ENCODE measurements at regions not wholly inside any gene's neighbourhood (a gene's known extent, or its start where the extent isn't known, plus 50 kb on each side); places are given as distances from the start of the nearest gene placed in this dataset.

DNA sequence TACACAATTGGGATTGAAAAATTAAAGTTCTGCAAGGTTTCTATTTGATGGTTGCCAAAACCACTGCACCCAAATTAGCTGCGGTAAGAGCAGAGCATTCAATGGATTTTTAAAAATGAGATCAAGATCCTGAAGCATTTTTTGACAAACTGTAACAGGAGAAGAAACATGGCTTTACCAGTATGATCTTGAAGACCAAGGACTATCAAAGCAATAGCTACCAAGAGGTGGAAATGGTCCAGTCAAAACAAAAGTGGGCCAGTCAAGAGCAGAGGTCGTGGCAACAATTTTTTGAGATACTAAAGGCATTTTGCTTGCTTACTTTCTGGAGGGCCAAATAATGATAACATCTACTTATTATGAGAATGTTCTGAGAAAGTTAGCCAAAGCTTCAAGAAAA, 186.8 kb downstream of the RDH14 start:
- TF ChIP-seq CTCF (IDR thresholded peaks at IDR 0.05; ENCODE audit: borderline replicate concordance, control extremely low read depth, extremely low read depth, insufficient read depth, missing control alignments), result no peak
- no peak for DNase-seq (ENCODE audit: low spot score)
- in situ Hi-C loops (cut with MboI; ENCODE audit: low sequenced_read_pairs, unreplicated experiment), result no loop called here

DNA sequence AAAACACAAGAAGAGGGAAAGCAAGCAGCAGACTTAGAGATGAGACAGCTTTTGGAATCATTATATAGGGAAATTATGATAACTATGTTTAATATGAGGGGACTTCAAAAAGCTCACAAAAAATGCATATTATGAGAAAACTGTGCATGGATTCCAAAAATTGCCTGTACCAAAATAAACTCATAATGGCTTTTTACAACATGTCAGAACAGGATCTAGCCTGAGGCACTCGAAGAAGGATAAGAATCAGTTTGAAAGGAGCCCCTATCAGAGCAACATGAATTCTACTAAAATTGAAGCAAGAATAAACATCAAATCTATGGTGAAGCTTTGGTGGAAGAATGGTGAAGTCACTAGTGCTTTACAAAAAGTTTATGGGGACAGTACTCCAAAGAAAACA, 187.4 kb downstream of the RDH14 start:
- no peak for TF ChIP-seq CTCF (IDR thresholded peaks at IDR 0.05; ENCODE audit: borderline replicate concordance, control extremely low read depth, extremely low read depth, insufficient read depth, missing control alignments)
- in situ Hi-C loops (cut with MboI; ENCODE audit: low sequenced_read_pairs, unreplicated experiment), result no loop called here

GRCh38 chr2:18372641-18373040, 187.8 kb downstream of the RDH14 start:
- in situ Hi-C loops (cut with MboI; ENCODE audit: low sequenced_read_pairs, unreplicated experiment), result no loop called here
- TF ChIP-seq CTCF (IDR thresholded peaks at IDR 0.05; ENCODE audit: borderline replicate concordance, control extremely low read depth, extremely low read depth, insufficient read depth, missing control alignments), result no peak
- DNase-seq (ENCODE audit: low spot score), result no peak

More for the DNA sequence above, 187.4 kb downstream of the RDH14 start:
- DNase-seq (ENCODE audit: low spot score), result no peak

- TF ChIP-seq CTCF (IDR thresholded peaks at IDR 0.05; ENCODE audit: borderline replicate concordance, control extremely low read depth, extremely low read depth, insufficient read depth, missing control alignments), result no peak
- DNase-seq (ENCODE audit: low spot score), result no peak
- in situ Hi-C loops (cut with MboI; ENCODE audit: low sequenced_read_pairs, unreplicated experiment), result no loop called here
These were observed 190.7 kb downstream of the RDH14 start for GRCh38 chr2:18369760-18370159.

GRCh38 chr2:18368008-18368407, 192.4 kb downstream of the RDH14 start:
- TF ChIP-seq CTCF (IDR thresholded peaks at IDR 0.05; ENCODE audit: borderline replicate concordance, control extremely low read depth, extremely low read depth, insufficient read depth, missing control alignments), result no peak
- in situ Hi-C loops (cut with MboI; ENCODE audit: low sequenced_read_pairs, unreplicated experiment), result no loop called here
- DNase-seq (ENCODE audit: low spot score), result no peak

DNA sequence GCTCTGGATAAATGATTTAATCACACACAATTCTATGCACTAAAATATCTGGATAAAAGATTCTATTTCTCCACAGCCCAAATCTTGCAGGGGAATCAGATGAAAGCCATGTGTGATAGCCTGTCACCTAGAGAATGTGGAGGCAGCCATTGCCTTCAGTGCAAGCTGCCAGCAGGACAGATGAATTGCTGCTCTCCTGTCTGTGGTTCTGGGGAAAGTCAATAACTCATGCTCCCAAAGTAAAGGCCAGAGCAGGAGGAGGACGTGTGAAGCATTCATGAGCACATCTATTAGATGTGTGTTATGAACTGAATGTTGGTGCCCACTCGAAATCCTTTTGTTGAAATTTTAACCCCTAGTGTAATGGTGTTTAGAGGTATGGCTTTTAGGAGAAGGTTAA, 195.1 kb downstream of the RDH14 start:
- no peak for DNase-seq (ENCODE audit: low spot score)
- in situ Hi-C loops (cut with MboI; ENCODE audit: low sequenced_read_pairs, unreplicated experiment), result no loop called here
- no peak for TF ChIP-seq CTCF (IDR thresholded peaks at IDR 0.05; ENCODE audit: borderline replicate concordance, control extremely low read depth, extremely low read depth, insufficient read depth, missing control alignments)

DNA sequence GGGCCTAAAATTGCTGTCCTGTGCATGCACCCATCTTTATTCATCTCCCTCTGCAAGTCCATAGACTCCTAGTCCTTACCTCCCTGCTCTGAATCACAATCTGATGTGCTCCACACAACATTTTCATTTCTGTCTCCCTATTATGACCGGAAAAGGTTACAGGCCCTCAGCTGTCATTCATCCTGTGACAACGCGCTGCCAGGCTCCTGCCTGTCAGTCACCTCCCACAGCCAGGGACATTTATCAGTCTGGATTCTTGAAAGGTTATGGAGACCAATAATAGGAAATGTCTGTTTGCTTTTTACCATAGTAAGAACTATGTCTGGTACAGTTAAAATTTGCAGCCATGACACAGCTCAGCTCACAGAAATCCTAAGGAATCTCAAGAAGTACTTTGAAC, 197.1 kb downstream of the RDH14 start:
- in situ Hi-C loops (cut with MboI; ENCODE audit: low sequenced_read_pairs, unreplicated experiment), result no loop called here
- DNase-seq (ENCODE audit: low spot score), result no peak
- no peak for TF ChIP-seq CTCF (IDR thresholded peaks at IDR 0.05; ENCODE audit: borderline replicate concordance, control extremely low read depth, extremely low read depth, insufficient read depth, missing control alignments)

All from GM13976 (cell line).